IPS-18c (cell line): ENCODE measurements at regions not wholly inside any gene's neighbourhood (a gene's known extent, or its start where the extent isn't known, plus 50 kb on each side); places are given as distances from the start of the nearest gene placed in this dataset.
"Not testable (repeated sequence)": the region's sequence is repeated elsewhere in the genome, so short reads cannot be mapped to it uniquely, and the experiment has no call there.

Experiments used
- H3K4me3 ChIP-seq: 2 replicates; pipeline ENCODE4 v1.7.0; 2013; ENCODE audit warnings: low read depth, mild to moderate bottlenecking, low read length, moderate library complexity; ENCODE audit not compliant: insufficient read depth
- H3K9me3 ChIP-seq: one replicate; pipeline ENCODE4 v1.6.1; 2013; ENCODE audit warnings: mild to moderate bottlenecking, low read length, moderate library complexity; ENCODE audit not compliant: control insufficient read depth, insufficient read depth

- no peak overlapping the region for H3K4me3 ChIP-seq
- no peaks in the 10 kb centered on the region for H3K9me3 ChIP-seq
Observed at GRCh38 chr7:46283852-46284251, 362.8 kb upstream of the IGFBP3 start.

GRCh38 chr7:46282155-46282554, 361.1 kb upstream of the IGFBP3 start:
- no peak overlapping the region for H3K4me3 ChIP-seq

GRCh38 chr7:46281071-46281470, 360.0 kb upstream of the IGFBP3 start:
- H3K9me3 ChIP-seq: no peaks in the 10 kb centered on the region
- no peak overlapping the region for H3K4me3 ChIP-seq

More at GRCh38 chr7:46282155-46282554, 361.1 kb upstream of the IGFBP3 start:
- no peaks in the 10 kb centered on the region for H3K9me3 ChIP-seq

- no peaks in the 10 kb centered on the region for H3K9me3 ChIP-seq
Observed at GRCh38 chr7:46279290-46279689, 358.2 kb upstream of the IGFBP3 start.

DNA sequence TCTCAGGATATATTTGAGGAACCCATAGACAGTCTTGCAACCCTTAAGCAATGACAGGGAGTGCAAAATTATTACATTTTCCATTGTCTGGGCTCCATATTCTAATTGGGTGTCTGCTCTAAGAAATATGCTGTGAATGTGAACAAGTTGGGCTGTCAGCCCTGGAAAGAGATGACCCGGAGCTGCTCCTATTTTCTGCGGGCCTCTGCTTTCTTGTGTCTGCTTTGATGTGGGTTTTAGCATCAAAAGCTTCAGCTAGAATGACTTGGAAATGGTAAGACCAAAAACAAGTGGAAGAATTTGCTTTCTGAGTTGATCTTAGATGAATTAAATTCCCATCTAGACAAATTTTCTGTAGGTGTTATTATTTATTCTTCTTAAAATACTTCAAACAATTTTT, 343.6 kb upstream of the IGFBP3 start:
- H3K4me3 ChIP-seq: no peak overlapping the region
- peaks cover 4% of the 10 kb centered on the region for H3K9me3 ChIP-seq

More at GRCh38 chr7:46279290-46279689, 358.2 kb upstream of the IGFBP3 start:
- no peak overlapping the region for H3K4me3 ChIP-seq

DNA sequence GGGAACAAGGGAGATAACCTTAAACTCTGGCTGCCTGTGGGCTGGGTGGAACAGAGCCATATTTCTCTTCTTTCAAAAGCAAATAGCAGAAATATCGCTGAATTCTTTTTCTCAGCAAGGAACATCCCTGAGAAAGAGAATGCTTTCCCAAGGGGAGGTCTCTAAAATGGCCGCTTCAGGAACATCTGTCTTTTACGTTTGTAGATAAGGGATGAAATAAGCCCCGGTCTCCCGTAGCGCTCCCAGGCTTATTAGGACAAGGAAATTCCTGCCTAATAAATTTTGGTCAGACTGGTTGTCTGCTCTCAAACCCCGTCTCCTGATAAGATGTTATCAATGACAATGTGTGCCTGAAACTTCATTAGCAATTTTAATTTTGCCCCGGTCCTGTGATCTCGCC, 340.6 kb upstream of the IGFBP3 start:
- not testable (repeated sequence) for H3K9me3 ChIP-seq, H3K4me3 ChIP-seq

DNA sequence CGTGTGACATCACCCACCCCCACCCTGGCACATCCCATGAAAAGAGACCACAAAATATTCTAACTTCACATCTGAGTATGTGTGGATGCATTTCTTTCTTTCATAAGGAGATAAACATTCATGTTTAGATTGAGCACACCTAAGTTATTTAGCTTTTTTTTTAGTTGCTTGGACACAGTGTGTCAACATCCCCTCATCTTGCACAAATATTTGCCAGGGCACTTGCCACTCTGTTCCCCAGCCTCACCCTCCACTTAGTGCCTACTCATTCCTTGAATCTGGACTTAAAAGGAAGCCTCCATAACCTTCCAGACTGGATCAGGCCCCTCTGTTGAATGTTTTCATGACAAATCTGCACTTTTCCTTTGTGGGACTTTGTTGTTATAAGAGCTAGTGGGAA, 338.9 kb upstream of the IGFBP3 start:
- Histone ChIP-seq H3K9me3 (peaks cover 4% of the 10 kb centered on the region), H3K4me3 (no peak overlapping the region; the same call in 1 of the 2 replicates)

GRCh38 chr7:46257761-46258448, 336.8 kb upstream of the IGFBP3 start:
- H3K4me3 ChIP-seq: no peak overlapping the region

GRCh38 chr7:46256870-46257661, 336.0 kb upstream of the IGFBP3 start:
- Histone ChIP-seq H3K9me3 (peaks cover 4% of the 10 kb centered on the region), H3K4me3 (no peak overlapping the region)

More at GRCh38 chr7:46257761-46258448, 336.8 kb upstream of the IGFBP3 start:
- H3K9me3 ChIP-seq: peaks cover 4% of the 10 kb centered on the region

- Histone ChIP-seq H3K9me3 (no peaks in the 10 kb centered on the region), H3K4me3 (no peak overlapping the region)
Observed at GRCh38 chr7:46253520-46253919, 332.4 kb upstream of the IGFBP3 start.

- no peaks in the 10 kb centered on the region for H3K9me3 ChIP-seq
- H3K4me3 ChIP-seq: no peak overlapping the region
Observed at GRCh38 chr7:46247664-46248063, 326.6 kb upstream of the IGFBP3 start.

- no peaks in the 10 kb centered on the region for H3K9me3 ChIP-seq
Observed at GRCh38 chr7:46245586-46246111, 324.6 kb upstream of the IGFBP3 start.

GRCh38 chr7:46244757-46245156, 323.7 kb upstream of the IGFBP3 start:
- no peaks in the 10 kb centered on the region for H3K9me3 ChIP-seq
- no peak overlapping the region for H3K4me3 ChIP-seq

More at GRCh38 chr7:46245586-46246111, 324.6 kb upstream of the IGFBP3 start:
- H3K4me3 ChIP-seq: no peak overlapping the region

- Histone ChIP-seq H3K4me3 (no peak overlapping the region), H3K9me3 (no peaks in the 10 kb centered on the region)
Observed at GRCh38 chr7:46243406-46243805, 322.3 kb upstream of the IGFBP3 start.

DNA sequence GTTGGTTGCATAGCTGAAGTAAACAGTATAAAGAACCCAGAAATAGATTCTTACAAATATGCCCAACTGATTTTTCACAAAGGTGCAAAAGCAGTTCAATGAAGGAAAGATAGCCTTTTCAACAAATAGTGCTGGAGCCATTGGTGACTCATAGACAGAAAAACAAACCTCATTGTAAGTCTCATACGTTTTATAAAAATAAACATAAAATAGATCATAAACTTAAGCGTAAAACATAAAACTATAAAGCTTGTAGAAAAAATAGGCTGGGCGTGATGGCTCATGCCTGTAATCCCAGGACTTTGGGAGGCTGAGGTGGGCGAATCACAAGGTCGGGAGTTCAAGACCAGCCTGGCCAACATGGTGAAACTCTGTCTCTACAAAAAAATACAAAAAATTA, 318.8 kb upstream of the IGFBP3 start:
- Histone ChIP-seq H3K4me3 (no peak overlapping the region), H3K9me3 (no peaks in the 10 kb centered on the region)

DNA sequence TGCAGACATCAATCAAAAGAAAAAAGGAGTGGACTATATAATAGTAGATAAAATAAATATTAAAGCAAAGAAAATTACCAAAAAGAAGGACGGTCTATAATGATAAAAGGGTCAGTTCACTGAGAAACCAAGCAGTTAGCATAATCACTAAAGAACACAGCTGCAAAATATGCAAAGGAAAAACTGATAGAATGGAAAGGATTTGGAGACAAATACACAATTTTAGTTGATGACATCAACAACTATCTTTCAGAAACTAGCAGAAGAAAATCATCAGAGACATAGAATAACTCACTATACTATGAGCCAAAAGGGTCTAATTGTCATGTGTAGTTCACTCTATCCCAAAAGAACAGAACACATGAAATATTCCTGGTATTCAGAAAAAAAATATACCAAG, 316.4 kb upstream of the IGFBP3 start:
- Histone ChIP-seq H3K4me3 (no peak overlapping the region), H3K9me3 (no peaks in the 10 kb centered on the region)

- H3K4me3 ChIP-seq: no peak overlapping the region
- no peaks in the 10 kb centered on the region for H3K9me3 ChIP-seq
Observed at GRCh38 chr7:46233585-46234329, 312.7 kb upstream of the IGFBP3 start.

- H3K4me3 ChIP-seq: no peak overlapping the region
- no peaks in the 10 kb centered on the region for H3K9me3 ChIP-seq
Observed at GRCh38 chr7:46230990-46231305, 309.9 kb upstream of the IGFBP3 start.
